ENCODE measurements at regions not wholly inside any gene's neighbourhood (a gene's known extent, or its start where the extent isn't known, plus 50 kb on each side); places are given as distances from the start of the nearest gene placed in this dataset.

GRCh38 chr12:86748894-86749293 lies 492.7 kb upstream of the MGAT4C start:
- Histone ChIP-seq H3K56ac (ENCODE audit: insufficient read length, low read depth, low read length) (no peak overlapping the region), H3K9ac (ENCODE audit: extremely low read depth, insufficient read length, low read length) (no peak overlapping the region)
- no peaks in the 10 kb centered on the region for H3K9me3 Mint-ChIP-seq

More at GRCh38 chr12:86748894-86749293, 492.7 kb upstream of the MGAT4C start:
- Histone ChIP-seq H3T11ph (ENCODE audit: low read length) (no peak overlapping the region), H3K27ac (ENCODE audit: insufficient read length, low read depth, low read length) (no peak overlapping the region), H4K5ac (ENCODE audit: insufficient read length, low read depth, low read length) (no peak overlapping the region), H4K91ac (ENCODE audit: insufficient read length, low read depth, low read length) (no peak overlapping the region), H3K79me2 (ENCODE audit: insufficient read depth, low read length) (no peaks in the 10 kb centered on the region), H4K20me1 (ENCODE audit: control insufficient read depth, insufficient read depth, insufficient read length) (no peaks in the 10 kb centered on the region), H2BK15ac (ENCODE audit: low read depth, low read length) (no peak overlapping the region), H3K4ac (ENCODE audit: low read depth, low read length) (no peak overlapping the region), H3K14ac (ENCODE audit: insufficient read depth, low read length) (no peak overlapping the region), H3K4me1 (ENCODE audit: insufficient read depth, low read length) (no peaks in the 10 kb centered on the region), H2BK120ac (ENCODE audit: low read depth, low read length, poor library complexity, severe bottlenecking) (no peak overlapping the region), H3K27me3 (ENCODE audit: insufficient read depth, low read length) (no peaks in the 10 kb centered on the region), H3K9me3 (ENCODE audit: control insufficient read depth, low read depth, low read length) (no peaks in the 10 kb centered on the region), H3K23ac (ENCODE audit: insufficient read length, low read depth, low read length) (no peak overlapping the region), H2AK5ac (ENCODE audit: insufficient read length, low read length) (no peak overlapping the region), H2AFZ (ENCODE audit: low read length) (no peak overlapping the region), H3K23me2 (ENCODE audit: insufficient read length, low read depth, low read length, poor library complexity, severe bottlenecking) (no peaks in the 10 kb centered on the region), H2BK5ac (ENCODE audit: insufficient read length, low read length) (no peak overlapping the region), H2BK12ac (ENCODE audit: insufficient read length, low read depth, low read length) (no peak overlapping the region), H3K18ac (ENCODE audit: insufficient read length, low read depth, low read length) (no peak overlapping the region), H3K4me2 (ENCODE audit: insufficient read depth, insufficient read length, low read length) (no peak overlapping the region), H2BK20ac (ENCODE audit: low read depth, low read length, poor library complexity, severe bottlenecking) (no peak overlapping the region), H3K79me1 (ENCODE audit: insufficient read depth, low read depth, low read length, poor library complexity, severe bottlenecking) (no peaks in the 10 kb centered on the region), H4K8ac (replicated peaks; ENCODE audit: insufficient read length, low read depth, low read length) (no peak overlapping the region)
- 0 out of 4 replicates have a peak, but pooled peaks cover 0 to 6% of the 10 kb centered on the region in 2 experiments for H3K4me1 Mint-ChIP-seq
- no peak overlapping the region for H3K27ac Mint-ChIP-seq
- TF ChIP-seq CTCF (conservative IDR thresholded peaks at IDR 0.05) = no peak
- no CpG with 5 or more reads among the region's 2 CpGs for WGBS (ENCODE audit: extremely low coverage, insufficient read length, low lambda C conversion rate)
- DNase-seq = no peak
- H3K36me3 Mint-ChIP-seq (ENCODE audit: insufficient read depth in 1 of 3, low read depth in 3 of 3) = no peaks in the 10 kb centered on the region
- H3K4me3 Mint-ChIP-seq = no peak overlapping the region
- no peaks in the 10 kb centered on the region for H3K27me3 Mint-ChIP-seq (ENCODE audit: low read depth)
